NOMO-1 (cell line): ENCODE measurements at regions not wholly inside any gene's neighbourhood (a gene's known extent, or its start where the extent isn't known, plus 50 kb on each side); places are given as distances from the start of the nearest gene placed in this dataset.
"Not testable (repeated sequence)": the region's sequence is repeated elsewhere in the genome, so short reads cannot be mapped to it uniquely, and the experiment has no call there.

Source experiments
- DNase-seq, 2 experiments: peaks; one replicate each; lab custom pipeline; 2025; ENCODE audit not compliant: unreplicated experiment in 2 of 2; lab: John Stamatoyannopoulos, UW

DNA sequence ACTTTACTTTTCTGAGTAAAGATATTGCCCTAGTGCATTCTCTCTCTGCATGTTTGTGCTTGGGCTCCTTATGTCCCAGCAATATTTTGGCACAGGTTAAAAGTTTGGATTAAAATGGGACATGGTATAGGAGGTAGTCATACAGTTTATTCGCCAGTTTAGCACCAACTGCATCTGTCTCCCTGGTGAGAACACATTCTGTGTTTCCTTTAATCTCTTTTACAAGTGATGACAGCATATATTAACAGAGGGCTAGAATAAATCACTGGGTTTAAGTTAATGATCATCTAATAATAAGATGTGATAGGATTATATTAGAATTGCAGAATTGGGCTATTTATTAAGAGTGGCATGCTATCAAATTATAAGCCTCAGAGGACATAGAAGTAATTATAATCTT is 550.1 kb downstream of the LRRC70 start:
- DNase-seq, result no peak

DNA sequence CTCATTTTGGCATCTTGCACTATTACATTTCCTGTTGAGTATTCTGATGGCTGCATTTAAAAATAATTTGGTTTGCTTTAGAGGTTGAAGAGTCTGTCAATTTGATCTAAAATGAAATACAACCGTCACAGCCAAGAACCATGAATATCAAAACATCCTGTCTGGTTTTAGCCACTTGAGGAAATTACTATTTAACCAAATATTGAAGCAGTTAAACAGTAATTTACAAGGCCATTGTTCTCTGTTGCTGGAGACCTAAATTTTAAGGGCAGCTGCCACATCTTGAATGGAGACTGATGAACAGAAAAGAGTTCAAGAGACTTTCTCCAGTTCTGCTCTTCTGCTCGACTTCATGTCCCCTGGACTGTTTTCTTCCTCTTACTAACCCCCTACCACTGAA is 549.4 kb downstream of the LRRC70 start:
- no peak for DNase-seq

GRCh38 chr5:63127054-63127453 is 548.4 kb downstream of the LRRC70 start:
- no peak for DNase-seq

- DNase-seq, result no peak
Measured at GRCh38 chr5:63125862-63126261, 547.2 kb downstream of the LRRC70 start.

GRCh38 chr5:63125392-63125791 is 546.8 kb downstream of the LRRC70 start:
- no peak for DNase-seq

GRCh38 chr5:63124266-63124665 is 545.6 kb downstream of the LRRC70 start:
- no peak for DNase-seq

DNA sequence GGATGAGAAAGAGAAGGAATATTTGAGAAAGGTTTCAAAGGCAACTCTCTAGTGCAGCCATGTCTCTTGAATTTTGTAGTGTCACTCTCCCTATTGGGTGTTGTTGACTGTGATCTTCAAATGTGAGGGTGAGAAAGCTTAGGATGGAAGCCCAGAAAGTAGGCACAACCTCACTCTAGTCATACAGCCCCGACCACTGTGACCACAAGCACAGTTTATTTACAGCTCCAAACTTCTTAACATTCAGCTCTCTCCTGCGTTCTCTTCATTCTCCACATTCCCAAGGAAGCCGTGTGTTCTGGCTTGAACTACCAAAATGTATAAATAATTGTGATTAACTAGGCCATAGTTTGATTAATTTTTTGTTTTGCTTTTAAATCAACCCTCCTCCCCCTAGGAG is 542.9 kb downstream of the LRRC70 start:
- no peak for DNase-seq

DNA sequence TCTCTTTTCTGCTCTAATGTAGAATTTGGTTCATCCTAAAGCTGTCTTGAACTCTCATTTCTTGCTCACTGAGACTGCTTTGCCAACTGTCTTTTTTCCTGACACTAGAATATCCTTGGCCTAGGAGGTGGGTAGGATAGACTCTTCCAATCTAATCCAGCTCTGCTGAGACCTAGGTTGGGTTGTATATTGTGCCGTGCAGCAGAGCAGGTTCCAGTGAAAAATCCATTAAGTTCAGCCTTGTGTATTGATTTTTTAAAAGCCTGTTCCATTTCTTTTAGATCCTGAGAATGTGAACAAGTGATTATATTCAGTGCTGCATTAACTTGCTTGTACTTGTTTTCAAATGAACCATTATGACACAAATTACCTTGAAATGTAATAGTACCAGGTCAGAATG is 539.6 kb downstream of the LRRC70 start:
- no peak for DNase-seq

DNA sequence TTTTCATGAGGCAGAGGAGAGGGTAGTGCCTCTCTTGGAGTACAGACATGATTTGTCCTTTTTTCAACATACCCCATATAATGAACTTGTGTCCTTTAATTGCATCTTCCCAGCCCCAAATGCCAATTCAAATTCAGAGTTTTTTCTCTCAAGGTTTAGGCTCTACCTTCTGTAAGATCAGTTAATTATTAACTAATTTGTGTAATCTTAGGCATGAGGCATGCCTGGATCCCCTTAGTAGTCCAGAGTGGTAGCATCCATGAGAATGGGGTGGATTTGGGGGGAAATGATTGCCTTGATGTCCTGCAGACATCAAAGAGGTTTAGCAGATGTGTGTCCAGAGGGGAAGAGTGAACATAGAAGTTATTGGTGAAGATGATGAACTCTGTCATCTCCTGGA is 533.3 kb downstream of the LRRC70 start:
- DNase-seq, result no peak

- DNase-seq, result peak; percentile 14 to 47
Measured at GRCh38 chr5:63101870-63102269, 523.3 kb downstream of the LRRC70 start.

DNA sequence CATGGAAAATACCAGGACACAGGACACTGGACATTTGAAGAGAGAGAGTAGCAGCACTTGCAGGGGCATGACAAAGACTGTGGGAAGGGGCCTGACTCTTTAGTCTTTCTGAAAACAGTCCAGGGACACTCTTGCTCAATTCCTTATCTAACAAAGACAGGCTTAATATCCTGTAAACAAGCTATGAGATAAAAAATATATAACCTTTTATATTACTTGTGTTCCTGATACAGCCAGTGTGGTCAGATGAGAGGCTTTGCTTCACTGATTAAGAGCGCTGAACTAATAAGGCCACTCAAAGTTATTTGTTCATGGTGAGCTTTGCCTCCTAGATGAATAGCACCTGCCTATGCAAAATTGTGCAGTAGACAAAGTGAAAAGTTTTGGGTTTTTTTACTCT is 518.7 kb downstream of the LRRC70 start:
- DNase-seq, result no peak

DNA sequence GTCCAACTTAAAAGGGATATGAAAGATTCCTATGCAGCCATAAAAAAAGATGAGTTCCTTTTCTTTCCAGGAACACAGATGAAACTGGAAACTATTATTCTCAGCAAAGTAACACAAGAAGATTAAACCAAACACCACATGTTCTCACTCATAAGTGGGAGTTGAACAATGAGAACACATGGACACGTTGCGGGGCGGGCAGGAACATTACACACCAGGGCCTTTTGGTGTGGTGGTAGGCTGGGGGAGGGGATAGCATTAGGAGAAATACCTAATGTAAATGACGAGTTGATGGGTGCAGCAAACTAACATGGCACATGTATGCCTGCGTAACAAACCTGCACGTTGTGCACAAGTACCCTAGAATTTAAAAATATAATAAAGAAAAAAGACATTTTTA is 516.1 kb downstream of the LRRC70 start:
- no peak for DNase-seq

DNA sequence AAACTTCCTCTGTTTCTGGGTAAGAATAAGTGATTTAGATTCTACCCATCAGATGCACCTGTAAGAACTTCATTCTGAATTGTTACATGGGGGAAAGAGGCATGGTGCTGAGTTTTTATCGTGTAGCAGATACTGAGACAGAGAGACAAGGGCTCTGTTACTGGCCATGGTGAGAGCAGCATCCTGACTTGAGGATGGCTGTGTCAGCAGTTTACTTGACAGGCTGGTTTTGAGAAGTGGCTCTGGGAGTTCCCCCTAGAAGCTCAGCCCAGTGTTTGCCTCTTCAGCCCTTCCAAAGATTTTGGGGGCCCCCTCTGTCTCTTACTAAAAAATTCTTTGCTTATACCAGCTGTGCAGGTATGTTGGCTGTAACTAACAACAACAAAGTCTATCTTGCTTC is 510.5 kb downstream of the LRRC70 start:
- DNase-seq, result no peak

GRCh38 chr5:63085561-63085960 is 506.9 kb downstream of the LRRC70 start:
- DNase-seq, result no peak

DNA sequence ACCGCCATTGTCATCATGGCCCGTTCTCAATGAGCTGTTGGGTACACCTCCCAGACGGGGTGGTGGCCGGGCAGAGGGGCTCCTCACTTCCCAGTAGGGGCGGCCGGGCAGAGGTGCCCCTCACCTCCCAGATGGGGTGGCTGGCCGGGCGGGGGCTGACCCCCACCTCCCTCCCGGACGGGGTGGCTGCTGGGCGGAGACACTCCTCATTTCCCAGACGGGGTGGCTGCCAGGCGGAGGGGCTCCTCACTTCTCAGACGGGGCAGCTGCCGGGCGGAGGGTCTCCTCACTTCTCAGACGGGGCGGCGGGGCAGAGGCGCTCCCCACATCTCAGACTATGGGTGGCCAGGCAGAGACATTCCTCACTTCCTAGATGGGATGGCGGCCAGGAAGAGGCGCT is 505.1 kb downstream of the LRRC70 start:
- DNase-seq, result not testable (repeated sequence)

GRCh38 chr5:63081402-63081801 is 502.8 kb downstream of the LRRC70 start:
- DNase-seq, result no peak

- DNase-seq, result no peak
Measured at GRCh38 chr5:63070001-63070400, 491.4 kb downstream of the LRRC70 start.

DNA sequence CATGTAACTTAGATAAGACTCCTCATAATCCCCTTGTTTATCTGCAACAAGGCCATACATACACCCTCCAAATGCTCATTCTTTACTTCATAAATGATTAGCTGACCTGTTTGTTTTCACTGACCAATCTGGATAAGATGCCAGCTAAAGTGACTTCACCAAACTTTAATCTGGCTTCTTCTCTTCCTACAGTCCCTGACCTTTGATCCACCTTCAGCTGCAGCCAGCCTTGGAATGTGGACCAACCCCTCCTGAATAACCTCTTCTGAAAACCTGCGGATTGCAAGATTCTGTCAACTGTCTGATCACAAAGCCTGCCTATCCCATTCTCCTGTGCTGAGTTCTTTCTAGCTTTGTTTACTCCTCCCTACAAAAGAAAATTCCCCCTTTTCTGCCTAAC is 476.8 kb downstream of the LRRC70 start:
- DNase-seq, result no peak

DNA sequence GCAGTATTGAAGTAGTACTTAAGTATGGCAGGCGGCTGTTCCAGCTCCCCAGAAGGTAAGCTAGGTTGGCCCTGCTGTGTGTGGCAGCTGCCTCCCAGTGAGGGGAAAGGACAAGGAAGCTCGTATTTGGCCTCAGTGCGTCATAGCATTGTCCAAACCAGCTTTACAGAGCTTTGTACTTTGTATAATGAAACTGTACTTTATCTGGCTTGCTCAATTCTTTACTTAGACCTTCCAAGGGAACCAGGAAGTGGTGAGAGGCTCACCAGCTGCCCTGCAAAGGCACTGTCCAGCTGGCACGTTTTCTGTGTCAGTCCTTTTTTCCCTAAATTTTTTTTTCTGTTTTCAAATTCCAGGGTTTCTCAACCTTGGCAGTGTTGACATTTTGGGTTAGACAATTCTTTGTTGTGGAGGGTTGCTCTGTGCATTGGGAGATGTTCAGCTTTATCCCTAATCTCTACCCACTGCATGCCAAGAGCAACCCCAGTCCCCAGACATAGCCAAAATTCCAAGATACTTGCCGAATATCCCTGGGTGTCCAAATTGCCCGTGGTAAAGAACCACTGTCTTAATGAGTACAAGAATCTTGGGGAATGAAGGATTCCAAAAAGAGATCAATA is 474.5 kb downstream of the LRRC70 start:
- DNase-seq, result no peak

GRCh38 chr5:63050916-63051315 is 472.3 kb downstream of the LRRC70 start:
- no peak for DNase-seq

- no peak for DNase-seq
Measured at GRCh38 chr5:63049935-63050334, 471.3 kb downstream of the LRRC70 start.

GRCh38 chr5:63043792-63044191 is 465.2 kb downstream of the LRRC70 start:
- no peak for DNase-seq

DNA sequence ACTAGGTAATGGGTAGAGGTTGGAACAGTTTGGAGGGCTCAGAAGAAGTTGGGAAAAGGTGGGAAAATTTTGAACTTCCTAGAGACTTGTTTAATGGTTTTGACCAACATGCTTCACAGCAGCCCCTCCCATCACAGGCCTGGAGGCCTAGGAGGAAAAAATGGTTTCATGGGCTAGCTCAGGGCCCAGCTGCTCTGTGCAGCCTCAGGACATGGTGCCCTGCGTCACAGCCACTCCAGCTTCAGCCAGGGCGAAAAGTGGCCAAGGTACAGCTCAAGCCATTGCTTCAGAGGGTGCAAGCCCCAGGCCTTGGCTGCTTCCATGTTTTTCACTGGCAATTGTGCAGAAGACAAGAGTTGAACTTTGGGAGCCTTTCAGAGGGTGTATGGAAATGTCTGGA is 453.7 kb downstream of the LRRC70 start:
- no peak for DNase-seq
